Activated T-helper 9 cell treated with anti-CD3 and anti-CD28 coated beads, Interleukin-2, amount 50 U/mL, for 16 hours (primary cell): ENCODE measurements at regions not wholly inside any gene's neighbourhood (a gene's known extent, or its start where the extent isn't known, plus 50 kb on each side); places are given as distances from the start of the nearest gene placed in this dataset.
"Not testable (repeated sequence)": the region's sequence is repeated elsewhere in the genome, so short reads cannot be mapped to it uniquely, and the experiment has no call there.

Experiments
- DNase-seq: peaks from one replicate; pipeline ENCODE4 v3.0.0-alpha.2; 2020; ENCODE audit warnings: low read depth

DNA sequence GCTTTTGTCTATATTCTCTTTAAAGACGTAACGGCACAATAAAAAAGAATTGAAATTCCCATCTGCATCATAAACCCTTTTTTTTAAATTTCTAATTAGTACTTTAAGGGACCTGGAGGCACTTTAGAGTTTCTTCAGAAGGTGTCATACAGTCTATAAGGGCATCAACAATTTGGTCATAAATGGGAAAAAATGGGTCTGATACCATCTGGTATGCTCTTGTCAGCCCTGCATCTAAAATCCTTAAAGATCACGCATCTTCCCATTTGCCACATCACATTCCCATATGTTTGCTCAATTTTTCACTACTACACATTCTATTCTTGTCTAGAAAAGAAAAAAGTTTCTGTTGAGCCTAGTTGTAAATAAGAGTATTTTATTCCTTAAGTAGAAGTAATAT, 53.8 kb downstream of the COX7C start:
- no peak for DNase-seq

DNA sequence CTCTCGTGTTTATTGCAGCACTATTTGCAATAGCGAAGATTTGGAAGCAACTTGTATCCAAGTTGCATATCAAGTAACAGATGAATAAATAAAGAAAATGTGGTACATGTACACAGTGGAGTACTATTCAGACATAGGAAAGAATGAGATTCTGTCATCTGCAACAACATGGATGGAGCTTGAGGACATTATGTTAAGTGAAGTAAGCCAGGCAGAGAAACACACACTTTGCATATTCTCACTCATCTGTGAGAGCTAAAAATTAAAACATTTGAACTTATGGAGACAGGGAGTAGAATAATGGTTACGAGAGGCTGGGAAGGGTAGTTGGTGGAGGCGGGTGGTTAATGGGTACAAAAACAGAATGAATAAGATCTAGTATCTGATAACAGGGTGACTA, 56.3 kb downstream of the COX7C start:
- DNase-seq, result no peak

DNA sequence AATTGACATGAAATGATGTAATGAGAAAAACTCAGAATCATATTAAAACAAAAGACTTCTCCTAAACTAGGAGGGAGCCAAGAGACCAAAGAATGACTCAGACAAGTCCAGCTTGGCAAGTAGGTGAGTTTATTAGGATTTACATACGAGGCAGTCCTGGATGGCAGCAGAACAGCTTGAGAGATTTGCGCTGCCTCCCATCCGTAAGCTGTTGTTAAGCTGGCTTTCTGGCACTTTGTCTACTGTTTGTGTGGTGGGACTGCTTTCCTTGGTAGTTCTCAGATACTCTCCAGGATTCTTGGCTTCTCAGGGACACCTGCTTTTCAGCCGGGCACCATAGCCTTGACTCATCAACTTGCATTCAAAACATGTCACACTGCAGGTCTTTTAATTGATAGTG, 57.6 kb downstream of the COX7C start:
- no peak for DNase-seq

DNA sequence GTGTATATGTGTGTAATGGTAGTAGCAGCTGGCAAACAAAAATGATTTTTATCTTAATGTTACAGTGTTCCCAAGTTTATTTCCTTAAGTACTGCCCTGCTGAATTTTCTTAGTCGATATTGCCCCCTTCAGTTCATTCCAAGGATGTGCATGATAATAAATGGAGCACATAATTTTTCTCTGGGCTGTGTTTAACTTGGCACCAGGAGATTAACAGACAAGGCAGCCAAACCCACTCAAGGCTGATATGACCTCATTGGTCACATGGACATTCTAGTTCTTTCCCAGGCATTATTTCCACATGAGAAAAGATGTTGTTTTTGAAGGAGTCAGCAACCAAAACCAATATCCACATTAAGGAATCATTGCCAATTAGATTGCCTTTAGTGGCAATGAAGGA, 61.8 kb downstream of the COX7C start:
- DNase-seq, result no peak

DNA sequence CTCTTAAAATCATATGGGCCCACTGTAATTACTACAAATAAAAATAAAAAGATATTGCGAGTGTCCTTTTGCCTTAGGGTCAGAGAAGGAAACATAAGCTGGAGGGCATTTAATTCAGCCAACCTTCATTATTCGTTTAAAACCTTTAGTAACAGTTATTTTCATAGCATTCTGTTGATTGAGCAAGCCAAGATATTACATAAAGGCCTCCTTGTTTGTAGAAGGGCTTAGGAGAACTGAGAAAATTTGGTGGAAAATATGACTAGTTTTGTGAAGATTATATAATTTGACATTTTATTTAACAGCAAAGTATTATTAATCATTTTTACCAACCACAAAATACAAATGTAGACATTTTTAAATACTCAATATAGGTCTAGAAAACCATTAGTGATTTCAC, 62.2 kb downstream of the COX7C start:
- DNase-seq, result no peak

DNA sequence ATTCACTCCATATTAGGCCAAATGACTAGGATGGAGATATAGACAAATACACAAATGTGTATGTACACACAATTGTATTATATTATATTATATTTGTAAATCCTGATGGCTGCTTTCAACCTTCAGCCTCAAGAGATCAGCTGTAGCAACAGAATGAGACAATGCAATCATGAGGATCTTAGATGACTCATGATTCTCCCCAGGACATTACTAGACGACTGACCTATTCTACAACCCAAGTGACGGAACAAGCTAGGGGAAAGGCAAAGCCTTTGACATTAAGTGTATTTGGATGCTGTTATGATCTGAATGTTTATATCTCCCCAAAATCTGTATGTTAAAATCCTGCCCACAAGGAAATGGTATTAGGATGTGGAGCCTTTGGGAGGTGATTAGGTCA, 66.5 kb downstream of the COX7C start:
- DNase-seq, result no peak

DNA sequence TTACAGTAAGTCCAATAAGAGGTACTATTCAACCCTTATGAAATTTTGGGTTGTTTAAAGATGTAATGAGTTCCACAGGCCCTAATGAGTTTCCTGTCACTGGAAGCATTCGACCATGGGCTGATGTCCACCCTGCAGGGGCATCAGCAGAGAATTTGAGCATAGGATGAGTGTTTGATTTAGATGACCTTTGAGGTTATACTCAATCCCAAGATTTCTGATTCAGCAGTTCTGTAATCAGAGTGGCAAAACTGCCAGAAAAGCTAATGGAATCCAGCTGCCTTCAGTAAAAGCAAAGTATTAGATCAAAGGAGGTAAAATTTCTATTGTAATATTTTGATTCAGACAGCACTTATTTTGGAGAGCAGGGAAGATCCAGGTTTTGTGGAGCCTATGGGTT, 68.3 kb downstream of the COX7C start:
- no peak for DNase-seq

DNA sequence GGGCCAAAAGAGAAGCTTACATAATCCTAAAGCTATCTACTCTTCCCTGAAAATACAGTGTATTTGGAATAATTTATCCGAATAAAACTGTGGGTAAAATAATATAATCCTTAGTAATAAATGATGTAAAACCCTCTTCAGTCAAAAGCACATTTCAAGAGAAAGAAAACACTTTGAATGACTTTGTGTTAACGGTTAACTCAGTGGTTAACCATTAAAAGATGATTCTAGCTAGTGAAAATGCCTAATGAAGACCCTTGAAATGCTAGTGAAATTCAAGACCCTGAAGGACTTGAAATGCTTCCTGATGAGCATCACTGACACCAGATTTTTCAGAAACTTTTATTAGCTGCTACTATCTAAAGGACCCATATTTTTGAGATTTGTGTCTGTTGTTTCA, 70.7 kb downstream of the COX7C start:
- no peak for DNase-seq

DNA sequence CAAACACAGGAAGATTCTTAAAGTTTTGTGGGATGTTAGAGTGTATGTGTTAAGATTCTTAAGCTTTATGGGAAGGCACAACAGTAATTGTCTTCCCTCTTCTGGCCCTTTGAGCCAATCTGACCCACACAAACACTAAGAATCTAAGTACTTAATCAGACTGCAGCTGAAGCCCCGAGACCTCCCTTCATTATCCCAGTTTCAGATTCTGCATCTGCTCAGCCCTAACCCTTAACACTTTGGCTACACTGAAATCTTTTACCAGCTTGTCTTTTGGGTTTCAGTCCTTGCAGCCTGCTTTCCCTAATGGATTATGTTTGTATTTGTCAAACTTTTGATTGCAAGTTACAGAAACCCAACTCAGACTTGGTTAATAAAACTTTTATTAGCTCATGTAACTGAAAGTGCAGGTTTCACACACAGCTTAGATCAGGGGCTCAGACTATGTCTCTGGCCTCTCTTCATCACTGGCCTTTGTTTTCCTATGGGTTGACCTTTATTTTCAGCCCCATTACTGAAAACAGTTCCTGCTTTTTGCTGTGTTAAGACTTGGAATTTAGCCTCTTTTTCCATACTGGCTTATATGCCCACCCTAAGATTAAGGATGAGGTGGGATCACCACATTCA, 71.5 kb downstream of the COX7C start:
- no peak for DNase-seq

DNA sequence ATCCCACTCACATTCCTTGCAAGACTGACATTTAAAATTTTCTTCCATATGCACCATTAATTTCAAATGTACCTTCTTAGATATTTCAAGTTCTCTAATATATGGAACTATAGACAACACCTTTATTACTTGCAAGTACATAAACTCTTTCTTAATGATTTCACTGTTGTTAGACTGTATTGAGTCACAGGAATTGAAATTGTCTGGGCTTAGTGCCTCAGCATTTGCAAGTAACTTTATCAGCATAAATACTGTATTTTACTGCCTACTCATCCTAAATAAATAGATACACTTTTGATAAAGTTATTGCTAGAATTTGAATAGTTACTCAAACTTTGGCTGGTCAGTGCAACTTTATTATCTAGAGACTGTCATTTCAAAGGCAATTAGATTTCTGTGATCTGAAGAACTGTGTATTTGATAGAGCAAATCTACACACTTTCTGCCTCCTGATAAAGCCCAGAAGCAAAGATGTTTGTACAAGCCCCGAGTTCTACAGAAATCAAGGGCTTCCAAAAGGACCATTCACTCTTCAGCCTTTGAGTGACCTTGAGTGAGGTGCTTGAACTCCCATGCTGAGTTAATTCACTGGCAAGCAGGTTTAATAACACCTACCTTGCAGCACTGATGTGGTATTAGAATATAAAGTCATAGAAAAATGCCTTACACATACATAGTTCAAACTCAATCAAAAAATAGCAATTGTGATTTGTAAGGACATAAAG, 91.6 kb downstream of the COX7C start:
- DNase-seq, result no peak

DNA sequence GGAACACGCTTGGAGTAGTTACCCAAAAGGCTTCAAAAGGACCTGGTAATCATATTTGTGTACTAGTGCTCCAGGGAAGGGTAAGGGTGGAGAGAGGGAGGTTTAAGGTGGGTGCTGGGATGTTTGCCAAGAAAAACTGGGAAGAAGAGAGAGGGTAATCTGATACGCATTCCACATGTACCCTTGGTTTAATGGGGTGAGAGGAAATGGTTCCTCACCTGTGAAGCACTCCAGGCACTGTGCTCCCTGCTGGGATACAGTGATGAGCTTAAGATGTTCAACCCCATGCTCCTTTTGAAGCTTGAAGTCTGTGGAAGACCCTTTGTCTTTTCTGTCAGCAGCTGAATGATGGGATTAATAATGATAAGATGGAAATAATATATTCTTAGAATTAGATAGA, 98.4 kb downstream of the COX7C start:
- DNase-seq, result no peak

DNA sequence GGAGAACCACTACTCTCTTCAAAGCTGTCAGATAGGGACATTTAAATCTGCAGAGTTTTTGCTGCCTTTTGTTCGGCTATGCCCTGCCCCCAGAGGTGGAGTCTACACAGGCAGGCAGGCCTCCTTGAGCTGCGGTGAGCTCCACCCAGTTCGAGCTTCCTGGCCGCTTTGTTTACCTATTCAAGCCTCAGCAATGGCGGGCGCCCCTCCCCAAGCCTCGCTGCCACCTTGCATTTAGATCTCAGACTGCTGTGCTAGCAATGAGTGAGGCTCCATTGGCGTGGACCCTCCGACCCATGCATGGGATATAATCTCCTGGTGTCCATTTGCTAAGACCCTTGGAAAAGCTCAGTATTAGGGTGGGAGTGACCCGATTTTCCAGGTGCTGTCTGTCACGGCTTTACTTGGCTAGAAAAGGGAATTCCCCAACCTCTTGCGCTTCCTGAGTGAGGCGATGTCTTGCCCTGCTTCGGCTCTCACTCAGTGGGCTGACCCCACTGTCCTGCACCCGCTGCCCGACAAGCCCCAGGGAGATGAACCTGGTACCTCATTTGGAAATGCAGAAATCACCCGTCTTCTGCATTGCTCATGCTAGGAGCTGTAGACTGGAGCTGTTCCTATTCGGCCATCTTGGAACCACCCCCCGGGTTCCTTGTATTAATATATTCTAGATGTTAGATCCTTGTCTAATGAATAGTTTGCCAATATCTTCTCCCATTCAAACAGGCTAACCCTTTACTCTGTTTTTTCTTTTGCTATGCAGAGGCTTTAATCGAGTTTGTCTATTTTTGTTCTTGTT, 113.8 kb downstream of the COX7C start:
- not testable (repeated sequence) for DNase-seq

DNA sequence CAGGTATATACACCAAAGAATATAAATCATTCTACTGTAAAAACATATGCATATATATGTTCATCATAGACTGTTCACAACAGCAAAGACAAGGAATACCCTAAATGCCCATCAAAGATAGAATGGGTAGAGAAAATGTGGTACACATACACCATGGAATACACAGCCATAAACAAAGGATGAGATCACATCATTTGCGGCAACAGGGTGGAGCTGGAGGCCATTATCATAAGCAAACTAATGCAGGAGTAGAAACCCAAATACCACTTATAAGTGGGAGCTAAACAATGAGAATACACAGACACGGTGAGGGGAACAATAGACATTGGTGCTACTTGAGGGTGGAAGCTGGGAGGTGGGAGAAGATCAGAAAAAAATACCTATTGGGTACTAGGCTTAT, 117.6 kb downstream of the COX7C start:
- no peak for DNase-seq

DNA sequence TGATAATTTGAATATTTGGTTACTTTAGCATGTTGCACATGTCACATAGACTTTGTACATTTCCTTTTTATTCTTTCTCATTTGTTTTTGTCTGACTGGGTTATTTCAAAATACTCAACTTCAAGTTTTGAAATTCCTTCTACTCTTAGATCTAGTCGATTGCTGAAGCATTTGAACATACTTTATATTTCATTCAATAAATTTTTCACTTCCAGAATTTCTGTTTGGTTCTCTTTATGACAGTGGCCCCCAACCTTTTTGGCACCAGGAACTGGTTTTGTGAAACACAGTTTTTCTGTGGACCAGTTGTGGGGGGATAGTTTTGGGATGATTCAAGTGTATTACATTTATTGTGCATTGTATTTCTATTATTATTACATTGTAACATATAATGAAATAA, 119.8 kb downstream of the COX7C start:
- no peak for DNase-seq

DNA sequence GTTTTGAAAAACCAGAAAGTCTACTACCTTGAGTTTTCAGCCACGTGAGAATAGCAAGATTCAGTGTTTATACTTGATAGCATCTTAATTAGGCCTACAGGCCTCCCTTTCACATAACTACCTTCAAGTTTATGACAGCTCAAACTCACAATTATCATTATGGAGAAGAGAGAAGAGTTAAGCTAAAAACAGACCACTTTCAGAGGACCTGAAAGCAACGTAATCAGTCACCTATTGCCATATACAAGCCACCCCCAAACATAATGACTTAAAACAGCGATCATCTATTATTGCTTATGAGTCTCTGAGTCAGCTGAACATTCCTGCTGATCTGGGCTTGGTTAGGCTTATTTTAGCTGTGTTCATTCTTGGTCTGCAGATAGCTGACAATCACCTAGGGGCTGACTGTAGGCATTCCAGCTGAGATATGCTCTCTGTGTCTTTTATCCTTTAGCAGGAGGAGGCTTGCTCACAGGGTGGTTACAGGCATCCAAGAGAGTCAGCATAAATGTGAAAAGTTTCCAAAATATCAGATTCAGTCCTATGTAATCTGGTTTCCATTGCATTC, 130.9 kb downstream of the COX7C start:
- DNase-seq, result no peak

DNA sequence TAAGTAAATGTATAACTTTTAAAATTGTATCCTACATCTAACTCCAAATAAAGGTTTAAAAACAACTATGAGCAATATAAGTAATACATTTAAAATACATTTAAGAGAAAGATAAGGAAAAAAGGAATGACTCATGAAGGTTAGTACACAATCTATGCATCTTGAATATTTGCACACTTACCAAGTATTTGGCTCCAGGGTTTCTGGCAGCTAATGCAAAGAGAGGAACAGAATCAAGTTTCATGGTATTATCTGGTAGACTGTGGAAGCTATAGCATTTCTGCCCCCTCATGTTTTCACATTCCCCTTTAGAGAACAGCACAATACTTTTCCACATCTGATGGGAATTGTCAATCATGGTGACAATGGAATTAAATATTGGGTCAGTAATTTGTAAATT, 132.1 kb downstream of the COX7C start:
- no peak for DNase-seq

DNA sequence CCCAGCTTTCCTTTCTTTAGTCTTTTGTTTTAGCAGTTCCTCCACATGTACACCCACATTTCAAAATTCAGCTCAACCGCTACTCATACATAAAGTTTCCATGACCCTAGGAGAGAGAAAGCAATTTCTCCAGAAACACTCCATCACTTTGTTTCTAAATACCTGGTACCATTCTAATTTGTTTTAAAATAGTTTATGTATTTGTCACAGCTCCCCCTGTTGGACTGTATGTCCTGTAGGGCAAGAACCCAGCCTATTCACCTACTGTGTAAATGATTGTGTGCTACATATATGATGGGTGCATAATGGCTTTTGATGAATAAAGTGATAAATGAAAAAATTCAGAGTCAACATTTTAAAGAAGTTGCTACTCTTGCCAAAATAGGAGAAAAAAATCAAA, 139.1 kb downstream of the COX7C start:
- DNase-seq, result no peak

DNA sequence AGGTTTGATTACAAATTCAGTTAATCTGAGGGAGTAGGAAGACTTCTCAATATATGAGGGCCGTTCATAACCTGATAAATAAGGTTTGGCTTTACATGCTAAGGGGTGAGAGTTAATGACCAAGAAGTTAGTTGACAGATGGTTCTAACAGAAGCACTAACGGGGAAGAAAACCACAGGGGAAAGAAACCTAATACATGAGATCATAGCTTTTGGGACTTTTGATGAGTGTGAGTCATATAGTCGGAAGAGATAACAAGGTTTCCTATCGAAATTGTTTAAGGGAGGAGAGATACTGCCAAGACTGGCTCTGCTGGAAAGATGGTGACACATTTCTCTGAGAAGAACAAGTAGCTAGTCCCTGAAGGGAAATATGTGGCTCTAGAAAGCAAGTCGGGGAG, 140.1 kb downstream of the COX7C start:
- DNase-seq, result no peak

DNA sequence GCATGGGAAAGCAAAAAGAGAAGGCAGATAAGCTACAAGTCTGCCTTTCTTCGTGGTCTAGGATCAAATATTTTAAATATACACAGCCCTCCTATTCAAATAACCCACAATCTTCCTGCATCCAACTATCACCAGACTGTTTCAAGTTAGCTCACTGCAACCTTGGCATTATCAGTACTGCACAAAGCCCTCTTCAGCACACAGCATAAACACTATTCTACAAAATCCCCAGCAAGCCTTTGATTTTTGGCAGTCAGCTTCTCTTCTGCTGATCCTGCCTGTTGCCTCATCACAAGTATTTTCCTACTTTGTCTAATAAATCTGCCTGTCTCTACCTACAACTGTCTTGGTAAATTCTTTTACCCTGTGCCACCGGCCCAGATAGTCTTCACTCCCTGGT, 142.9 kb downstream of the COX7C start:
- DNase-seq, result no peak

DNA sequence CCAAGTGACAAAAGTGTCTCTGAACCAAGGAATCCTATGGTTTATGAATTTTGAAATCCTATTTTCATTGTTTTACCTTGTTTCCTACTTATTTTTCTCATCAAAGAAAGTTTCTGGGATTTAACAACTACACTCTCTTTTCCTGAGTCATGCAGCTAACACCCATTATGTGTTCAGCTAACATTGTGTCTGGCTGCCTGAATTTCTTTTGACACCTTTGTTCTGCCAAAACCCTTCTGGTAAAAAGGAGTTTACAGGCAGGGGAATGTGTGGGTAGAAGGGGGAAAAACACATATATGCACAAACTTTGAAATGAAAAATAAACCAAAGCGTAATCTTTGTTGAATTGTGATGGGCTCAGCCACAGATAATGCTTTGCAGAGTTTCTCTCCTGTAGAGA, 146.2 kb downstream of the COX7C start:
- no peak for DNase-seq

DNA sequence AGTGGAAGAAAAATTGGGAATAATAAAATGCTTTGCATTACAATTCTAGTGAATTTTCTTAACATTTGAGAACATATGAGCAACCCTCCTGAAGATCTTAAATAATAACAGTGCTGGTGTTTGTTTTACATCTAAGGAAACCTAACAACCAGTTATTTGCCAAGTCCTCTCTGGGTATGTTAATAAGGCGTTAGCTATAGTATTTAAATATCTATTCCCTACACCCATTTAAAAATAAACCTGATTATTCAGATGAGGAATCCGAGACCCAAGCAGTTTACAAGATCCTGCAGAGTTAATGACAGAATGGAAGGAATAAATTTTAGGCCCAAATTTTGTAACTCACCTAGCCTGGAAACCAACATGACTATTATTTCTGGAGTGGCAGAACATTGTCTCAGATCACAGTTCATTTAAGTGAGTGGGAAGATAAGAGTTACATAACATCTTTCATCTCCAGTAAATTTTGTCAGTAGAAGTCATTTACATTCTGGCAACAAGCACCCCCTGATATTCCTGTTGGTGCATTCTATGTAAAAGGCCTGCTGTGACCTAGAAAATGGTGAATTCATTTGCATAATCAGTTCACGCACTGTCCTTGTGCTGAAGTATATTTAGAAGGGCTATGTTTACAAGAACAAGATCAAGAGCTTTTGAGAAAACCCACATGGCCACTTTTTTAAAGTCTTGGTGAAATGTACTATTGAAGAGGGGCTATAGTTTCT, 148.2 kb downstream of the COX7C start:
- DNase-seq, result no peak

DNA sequence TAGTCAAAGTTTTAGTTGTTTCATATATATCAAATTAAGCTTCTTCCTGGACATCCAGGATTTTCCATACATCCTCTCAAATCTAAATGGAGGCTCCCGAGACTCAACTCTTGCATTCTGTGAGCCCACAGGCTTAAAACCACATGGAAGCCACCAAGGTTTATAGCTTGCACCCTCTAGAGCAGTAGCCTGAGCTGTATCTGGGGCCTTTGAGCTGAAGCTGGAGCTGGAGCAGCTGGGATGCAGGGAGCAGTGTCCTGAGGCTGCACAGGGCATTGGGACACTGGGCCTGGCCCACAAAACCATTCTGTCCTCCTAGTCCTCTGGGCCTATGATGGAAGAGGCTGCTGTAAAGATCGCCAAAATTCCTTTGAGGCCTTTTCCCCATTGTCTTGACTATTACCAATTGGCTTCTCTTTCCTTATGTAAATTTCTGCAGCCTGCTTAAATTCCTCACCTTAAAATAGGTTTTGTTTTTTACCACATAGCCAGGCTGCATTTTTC, 151.0 kb downstream of the COX7C start:
- DNase-seq, result no peak
